Ishikawa (cell line): ENCODE measurements at regions not wholly inside any gene's neighbourhood (a gene's known extent, or its start where the extent isn't known, plus 50 kb on each side); places are given as distances from the start of the nearest gene placed in this dataset.

Source experiments
- CEBPB ChIP-seq: IDR thresholded peaks from 2 replicates; pipeline ENCODE4 v1.6.1; 2012
- CREB1 ChIP-seq: IDR thresholded peaks from 2 replicates; pipeline ENCODE4 v1.6.1; 2012; ENCODE audit warnings: low read depth
- EP300 ChIP-seq: IDR thresholded peaks from 2 replicates; pipeline ENCODE4 v1.6.1; 2012; ENCODE audit warnings: borderline replicate concordance
- FOXM1 ChIP-seq: IDR thresholded peaks from 2 replicates; pipeline ENCODE4 v1.6.1; 2012; ENCODE audit warnings: low read depth, borderline replicate concordance
- MAX ChIP-seq: IDR thresholded peaks from 2 replicates; pipeline ENCODE4 v1.6.1; 2012
- TAF1 ChIP-seq: IDR thresholded peaks from 2 replicates; pipeline ENCODE4 v1.6.1; 2012; ENCODE audit warnings: low read depth, mild to moderate bottlenecking

GRCh38 chr3:177308286-177308685 lies 111.0 kb upstream of the TBL1XR1 start:
- TF ChIP-seq EP300 = no peak
- no peak for TF ChIP-seq MAX
- TF ChIP-seq FOXM1 = no peak
- TF ChIP-seq TAF1 = no peak
- no peak for TF ChIP-seq CEBPB
- no peak for TF ChIP-seq CREB1
